ENCODE measurements at regions not wholly inside any gene's neighbourhood (a gene's known extent, or its start where the extent isn't known, plus 50 kb on each side); places are given as distances from the start of the nearest gene placed in this dataset.
"Not testable (repeated sequence)": the region's sequence is repeated elsewhere in the genome, so short reads cannot be mapped to it uniquely, and the experiment has no call there.

DNA sequence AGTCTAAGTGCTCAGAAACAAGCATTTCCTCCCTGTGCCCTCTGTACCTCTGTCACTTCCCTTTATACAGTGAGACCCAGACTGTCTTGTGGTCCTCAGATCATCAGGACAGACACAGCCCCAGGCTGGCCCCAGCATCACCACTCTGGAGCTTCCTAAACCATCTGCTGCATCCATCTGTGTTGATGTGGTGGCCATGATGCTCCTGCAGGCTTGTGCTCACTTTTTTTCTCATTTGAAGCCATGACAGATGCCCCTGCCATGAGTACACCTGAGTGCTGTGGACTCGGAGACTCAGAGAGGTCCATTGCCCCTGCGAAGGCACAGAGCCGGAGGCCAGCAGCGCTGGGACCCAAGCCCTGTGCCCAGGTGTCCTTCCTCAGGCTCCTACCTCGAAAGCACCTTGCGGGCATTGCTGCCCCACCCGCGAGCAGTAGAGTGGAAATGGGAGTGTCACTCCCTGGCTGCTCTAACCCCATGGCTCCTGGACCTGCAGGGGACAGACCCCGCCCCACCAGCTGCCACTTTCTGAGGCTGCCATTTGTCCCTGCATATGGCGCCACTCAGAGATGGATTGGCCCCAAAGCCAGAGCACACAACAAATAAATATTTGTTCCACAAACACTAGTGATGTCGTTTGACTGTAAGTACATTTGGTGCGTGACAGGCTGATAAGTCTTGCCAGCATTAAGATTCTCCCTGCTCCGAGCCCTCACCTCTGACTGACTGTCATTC lies 593.5 kb downstream of the TBC1D22A start:
- H3K4me3 ChIP-seq (ENCODE audit: low read length), result no peak overlapping the region
- H3K4me1 ChIP-seq (ENCODE audit: insufficient read depth, low read length), result no peaks in the 10 kb centered on the region

DNA sequence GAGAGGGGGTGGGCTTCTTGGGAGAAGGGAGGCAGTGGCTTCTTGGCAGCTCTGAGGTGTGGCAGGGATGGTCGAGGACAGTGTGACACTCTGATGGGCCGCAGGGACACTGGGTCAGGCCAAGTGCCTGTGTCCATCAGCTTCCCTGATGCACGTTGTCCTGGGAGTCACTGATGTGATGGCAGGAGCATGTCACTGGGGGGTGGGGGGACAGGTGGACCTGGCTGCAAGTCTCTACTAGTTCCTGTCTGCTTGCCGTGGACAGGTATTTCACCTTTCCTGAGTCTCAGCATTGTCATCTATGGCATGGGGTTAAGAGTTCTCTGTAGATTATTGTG lies 592.9 kb downstream of the TBC1D22A start:
- H3K4me3 ChIP-seq (ENCODE audit: low read length), result no peak overlapping the region
- H3K27me3 ChIP-seq (ENCODE audit: insufficient read depth, low read length), result no peaks in the 10 kb centered on the region
- no peaks in the 10 kb centered on the region for H3K4me1 ChIP-seq (ENCODE audit: insufficient read depth, low read length)
- H3K9me3 ChIP-seq (ENCODE audit: low read depth, low read length), result no peaks in the 10 kb centered on the region

More for the DNA sequence above, 593.5 kb downstream of the TBC1D22A start:
- Histone ChIP-seq H3K27me3 (ENCODE audit: insufficient read depth, low read length) (no peaks in the 10 kb centered on the region), H3K9me3 (ENCODE audit: low read depth, low read length) (no peaks in the 10 kb centered on the region)

DNA sequence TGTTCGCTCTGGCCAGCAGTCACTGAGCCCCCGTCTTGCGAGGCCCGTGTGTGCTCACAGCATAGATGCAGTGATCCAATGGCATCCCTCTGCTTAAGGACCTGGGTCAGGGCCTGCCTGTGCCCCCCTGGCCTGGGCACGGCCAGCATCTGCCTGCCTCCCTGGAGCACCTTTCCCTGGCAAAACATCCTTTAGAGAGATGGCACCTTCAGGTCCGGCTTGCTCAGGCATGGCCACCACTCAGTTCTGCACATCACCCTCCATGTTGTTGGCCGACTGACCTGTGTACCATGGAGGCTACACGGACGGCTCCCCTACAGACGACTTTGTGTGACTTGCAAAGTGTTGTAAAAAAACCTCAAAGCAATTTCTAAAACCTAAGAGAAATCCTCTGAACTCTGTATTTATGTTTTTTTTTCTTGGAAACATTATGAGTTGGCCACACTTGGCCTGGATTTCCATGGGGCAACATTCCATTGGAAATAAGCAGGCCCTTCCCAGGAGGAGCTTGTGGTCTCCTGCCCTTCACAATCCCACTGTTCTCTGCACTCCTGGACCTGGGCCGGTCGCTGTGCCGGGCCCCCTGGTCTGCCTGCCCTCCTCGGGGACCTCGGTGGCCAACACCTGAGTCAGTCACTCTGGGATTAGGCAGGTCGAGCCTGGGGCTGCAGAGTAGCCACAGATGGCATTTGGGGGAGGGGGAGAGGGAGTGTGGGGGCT lies 592.4 kb downstream of the TBC1D22A start:
- H3K9me3 ChIP-seq (ENCODE audit: low read depth, low read length), result no peaks in the 10 kb centered on the region
- no peak overlapping the region for H3K4me3 ChIP-seq (ENCODE audit: low read length)
- no peaks in the 10 kb centered on the region for H3K4me1 ChIP-seq (ENCODE audit: insufficient read depth, low read length)
- no peaks in the 10 kb centered on the region for H3K27me3 ChIP-seq (ENCODE audit: insufficient read depth, low read length)

DNA sequence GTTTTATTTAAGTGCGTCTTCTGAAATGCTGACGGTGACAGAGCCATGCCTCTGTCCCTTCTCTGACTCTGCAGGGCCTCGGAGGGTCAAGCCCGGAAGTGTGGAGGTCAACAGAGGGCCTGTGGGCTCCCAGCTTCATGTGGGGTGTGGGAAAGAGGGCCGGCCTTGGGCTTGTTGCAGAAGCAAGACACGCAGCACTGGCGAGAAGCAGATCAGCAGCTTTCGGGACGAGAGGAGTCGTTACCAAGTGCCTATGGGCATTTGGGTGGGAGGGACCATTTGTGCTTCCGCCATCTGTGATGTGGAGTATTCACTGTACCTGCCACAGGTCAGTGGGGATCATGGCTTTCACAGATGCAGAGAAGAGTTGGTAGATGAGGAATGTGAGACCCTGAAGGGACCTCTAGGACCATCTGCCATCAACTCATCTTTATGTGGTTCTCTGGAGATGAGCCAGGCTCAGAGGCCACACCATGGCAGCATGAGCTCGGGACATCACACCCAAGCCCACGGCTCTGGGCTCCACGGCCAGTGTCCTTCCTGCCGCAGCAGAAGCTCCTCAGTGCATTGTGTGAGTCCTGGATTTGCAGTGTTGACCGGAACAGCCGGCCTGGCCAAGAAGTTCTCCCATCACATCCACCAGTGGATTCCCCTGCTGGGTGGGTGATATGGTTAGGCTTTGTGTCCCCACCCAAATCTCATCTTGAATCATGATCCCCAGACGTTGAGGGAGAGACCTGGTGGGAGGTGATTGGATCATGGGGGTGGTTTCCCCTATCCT lies 590.7 kb downstream of the TBC1D22A start:
- no peaks in the 10 kb centered on the region for H3K9me3 ChIP-seq (ENCODE audit: low read depth, low read length)
- no peaks in the 10 kb centered on the region for H3K27me3 ChIP-seq (ENCODE audit: insufficient read depth, low read length)
- no peak overlapping the region for H3K4me3 ChIP-seq (ENCODE audit: low read length)
- no peaks in the 10 kb centered on the region for H3K4me1 ChIP-seq (ENCODE audit: insufficient read depth, low read length)

DNA sequence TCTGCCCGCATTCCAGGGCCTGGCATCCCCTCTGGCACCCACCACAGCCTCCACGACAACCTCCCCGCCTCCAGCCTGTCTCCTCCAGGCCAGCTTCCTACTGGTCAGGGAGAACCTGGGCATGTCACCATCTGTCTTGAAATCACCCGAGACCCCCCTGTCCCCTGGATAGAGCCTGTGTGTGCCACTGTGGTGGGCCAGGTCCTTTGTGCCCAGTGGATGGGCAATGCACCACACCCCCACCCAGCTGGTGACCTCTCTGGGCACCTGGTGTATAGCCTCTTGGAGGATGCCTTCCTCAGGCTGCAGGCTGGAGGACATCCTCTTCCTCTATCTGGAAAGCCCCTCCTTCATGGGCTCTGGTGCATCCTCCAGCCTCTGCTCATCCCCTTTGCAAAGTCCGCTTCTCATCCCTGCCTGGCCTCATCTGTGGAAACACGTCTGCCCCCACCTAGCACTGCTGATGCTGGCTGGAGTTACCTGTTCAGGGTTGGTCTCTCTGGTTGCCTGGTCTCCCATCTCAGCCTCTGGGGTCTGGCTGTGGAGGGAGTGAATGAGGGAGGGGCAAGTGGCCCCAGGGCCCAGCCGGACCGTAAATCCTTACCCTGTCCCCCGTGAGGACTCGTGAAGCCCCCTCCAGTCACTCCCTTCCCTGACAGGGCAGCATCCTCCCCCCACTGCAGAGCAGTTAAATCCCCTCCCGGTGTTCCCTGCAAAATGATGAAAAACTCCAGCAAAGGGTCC lies 589.6 kb downstream of the TBC1D22A start:
- no peaks in the 10 kb centered on the region for H3K27me3 ChIP-seq (ENCODE audit: insufficient read depth, low read length)
- H3K9me3 ChIP-seq (ENCODE audit: low read depth, low read length), result no peaks in the 10 kb centered on the region
- H3K4me1 ChIP-seq (ENCODE audit: insufficient read depth, low read length), result no peaks in the 10 kb centered on the region
- no peak overlapping the region for H3K4me3 ChIP-seq (ENCODE audit: low read length)

DNA sequence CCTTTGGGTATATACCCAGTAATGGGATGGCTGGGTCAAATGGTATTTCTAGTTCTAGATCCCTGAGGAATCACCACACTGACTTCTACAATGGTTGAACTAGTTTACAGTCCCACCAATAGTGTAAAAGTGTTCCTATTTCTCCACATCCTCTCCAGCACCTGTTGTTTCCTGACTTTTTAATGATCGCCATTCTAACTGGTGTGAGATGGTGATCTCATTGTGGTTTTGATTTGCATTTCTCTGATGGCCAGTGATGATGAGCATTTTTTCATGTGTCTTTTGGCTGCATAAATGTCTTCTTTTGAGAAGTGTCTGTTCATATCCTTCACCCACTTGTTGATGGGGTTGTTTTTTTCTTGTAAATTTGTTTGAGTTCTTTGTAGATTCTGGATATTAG lies 583.8 kb downstream of the TBC1D22A start:
- not testable (repeated sequence) for H3K4me1 ChIP-seq (ENCODE audit: insufficient read depth, low read length); H3K27me3 ChIP-seq (ENCODE audit: insufficient read depth, low read length); H3K4me3 ChIP-seq (ENCODE audit: low read length); H3K9me3 ChIP-seq (ENCODE audit: low read depth, low read length)

DNA sequence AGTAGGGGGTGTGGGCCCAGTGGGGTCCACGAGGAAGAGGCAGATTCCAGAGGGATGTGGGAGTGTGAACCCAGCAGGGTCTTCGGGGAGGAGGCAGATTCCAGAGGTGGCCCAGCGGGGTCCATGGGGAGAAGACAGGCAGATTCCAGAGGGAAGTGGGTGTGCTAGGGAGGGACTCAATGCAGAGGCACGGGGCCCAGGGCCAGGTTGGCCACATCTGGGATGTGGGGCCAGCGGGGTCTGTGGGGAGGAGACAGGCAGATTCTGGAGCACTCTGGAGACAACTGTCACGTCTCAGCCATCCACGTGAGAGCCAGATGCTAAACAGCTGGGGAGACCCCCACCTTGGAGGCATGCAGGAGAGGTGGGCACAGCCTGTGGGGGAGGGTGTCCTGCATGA lies 582.6 kb downstream of the TBC1D22A start:
- no peaks in the 10 kb centered on the region for H3K9me3 ChIP-seq (ENCODE audit: low read depth, low read length)
- no peaks in the 10 kb centered on the region for H3K4me1 ChIP-seq (ENCODE audit: insufficient read depth, low read length)
- no peak overlapping the region for H3K4me3 ChIP-seq (ENCODE audit: low read length)
- H3K27me3 ChIP-seq (ENCODE audit: insufficient read depth, low read length), result no peaks in the 10 kb centered on the region

DNA sequence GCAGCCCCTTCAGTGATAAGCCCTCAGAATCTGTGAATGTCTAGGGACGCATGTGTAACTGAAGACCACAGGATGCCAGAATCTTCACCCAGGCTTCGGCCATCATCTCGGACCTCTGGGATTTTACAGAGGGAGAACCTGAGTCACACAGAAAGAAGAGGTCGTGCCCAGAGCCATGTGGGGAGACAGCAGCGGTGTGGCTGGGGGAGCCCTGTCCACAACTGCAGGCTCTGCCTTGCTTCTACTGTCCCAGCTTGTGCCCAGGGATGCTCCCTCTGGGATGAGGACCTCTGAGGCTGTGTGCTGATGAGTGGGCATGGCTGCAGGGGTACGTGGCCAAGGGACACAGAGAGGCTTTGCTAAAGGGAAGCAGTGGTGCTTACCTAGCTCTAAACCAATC lies 582.0 kb downstream of the TBC1D22A start:
- Histone ChIP-seq H3K4me3 (ENCODE audit: low read length) (no peak overlapping the region), H3K4me1 (ENCODE audit: insufficient read depth, low read length) (no peaks in the 10 kb centered on the region), H3K9me3 (ENCODE audit: low read depth, low read length) (no peaks in the 10 kb centered on the region), H3K27me3 (ENCODE audit: insufficient read depth, low read length) (no peaks in the 10 kb centered on the region)

DNA sequence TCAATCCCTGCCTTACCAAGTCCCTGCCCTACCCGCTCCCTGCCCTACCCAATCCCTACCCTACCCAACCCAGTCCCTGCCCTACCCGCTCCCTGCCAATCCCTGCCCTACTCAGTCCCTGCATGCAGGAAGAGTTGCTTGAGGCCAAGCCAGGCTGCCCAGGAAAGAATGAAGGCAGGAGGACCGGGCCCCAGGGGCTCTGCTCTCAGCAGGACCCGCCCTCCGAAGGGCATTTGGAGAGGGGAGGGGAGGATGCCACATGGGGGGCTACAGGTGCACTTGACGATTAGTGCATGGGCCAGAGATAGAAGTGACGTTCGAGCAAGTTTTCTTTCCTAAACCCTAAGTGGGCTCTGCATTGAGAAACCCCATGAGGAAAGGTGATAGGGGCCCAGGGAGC lies 581.2 kb downstream of the TBC1D22A start:
- H3K9me3 ChIP-seq (ENCODE audit: low read depth, low read length), result no peaks in the 10 kb centered on the region
- no peaks in the 10 kb centered on the region for H3K27me3 ChIP-seq (ENCODE audit: insufficient read depth, low read length)
- H3K4me3 ChIP-seq (ENCODE audit: low read length), result no peak overlapping the region
- H3K4me1 ChIP-seq (ENCODE audit: insufficient read depth, low read length), result no peaks in the 10 kb centered on the region

DNA sequence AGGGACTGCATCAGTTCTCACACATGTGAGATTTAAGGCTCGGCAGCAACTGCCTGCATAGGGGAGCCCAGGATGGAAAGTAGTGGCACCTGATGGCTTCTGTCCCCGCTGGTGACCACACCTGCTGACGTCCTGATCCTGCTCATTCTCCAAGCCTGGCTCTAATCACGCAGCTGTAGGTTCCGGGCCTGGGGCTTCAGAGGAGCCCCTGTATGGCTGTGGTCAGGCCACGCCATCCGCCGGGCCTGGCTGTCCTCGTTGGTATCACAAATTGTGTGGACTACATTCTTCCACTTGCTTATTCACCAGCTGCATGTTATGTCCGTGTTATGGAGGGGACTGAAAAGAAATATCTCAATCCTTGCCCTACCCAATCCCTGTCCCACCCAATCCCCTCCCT lies 580.0 kb downstream of the TBC1D22A start:
- Histone ChIP-seq H3K4me3 (ENCODE audit: low read length) (no peak overlapping the region), H3K9me3 (ENCODE audit: low read depth, low read length) (no peaks in the 10 kb centered on the region), H3K27me3 (ENCODE audit: insufficient read depth, low read length) (no peaks in the 10 kb centered on the region), H3K4me1 (ENCODE audit: insufficient read depth, low read length) (no peaks in the 10 kb centered on the region)

DNA sequence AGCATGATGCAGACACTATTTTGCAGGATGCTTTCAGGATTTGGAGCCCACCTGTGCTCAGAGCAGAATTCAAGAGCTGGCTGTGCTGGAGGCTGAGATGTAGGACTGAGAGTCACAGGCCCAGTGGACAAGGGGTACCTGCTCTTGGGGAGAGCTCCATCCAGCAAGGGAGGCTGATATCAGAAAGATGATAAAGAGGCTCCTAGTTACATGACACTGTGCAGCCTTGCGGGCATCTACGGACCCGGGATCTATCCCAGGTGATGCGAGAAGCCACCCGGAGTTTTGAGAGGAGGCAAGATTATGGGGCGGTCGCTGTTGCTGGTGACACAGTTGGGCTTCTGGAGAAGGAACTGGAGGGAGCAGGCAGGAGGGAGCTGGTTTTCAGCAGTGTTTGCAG lies 579.0 kb downstream of the TBC1D22A start:
- Histone ChIP-seq H3K4me1 (ENCODE audit: insufficient read depth, low read length) (no peaks in the 10 kb centered on the region), H3K9me3 (ENCODE audit: low read depth, low read length) (no peaks in the 10 kb centered on the region), H3K4me3 (ENCODE audit: low read length) (no peak overlapping the region), H3K27me3 (ENCODE audit: insufficient read depth, low read length) (no peaks in the 10 kb centered on the region)

DNA sequence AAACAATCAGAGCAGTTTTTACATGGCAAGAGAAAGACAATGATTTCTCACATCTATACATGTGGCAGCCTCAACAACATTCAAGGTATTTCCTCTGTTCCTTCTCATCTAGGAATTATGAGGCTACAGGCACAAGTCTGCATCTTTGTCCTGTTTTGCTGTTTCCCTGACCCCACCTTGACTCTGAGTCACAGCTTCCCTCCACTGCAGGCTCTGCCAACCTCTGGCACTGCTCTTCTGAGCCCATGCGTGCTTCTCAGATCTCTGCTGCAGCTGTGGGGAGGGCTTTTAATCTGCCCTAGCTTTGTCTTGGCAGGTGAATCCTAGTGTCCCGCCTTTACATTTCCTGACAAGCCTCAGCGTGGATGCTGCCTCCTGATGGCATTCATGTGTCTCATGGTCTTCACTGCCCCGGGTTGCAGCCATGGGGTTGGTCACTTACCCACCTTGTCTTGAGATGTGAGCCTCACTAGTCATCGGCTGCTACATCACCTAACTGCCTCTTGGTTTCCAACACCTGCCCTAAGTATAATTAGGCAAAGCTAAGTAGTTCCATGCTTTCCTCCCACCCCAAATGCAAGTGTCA lies 578.5 kb downstream of the TBC1D22A start:
- no peaks in the 10 kb centered on the region for H3K9me3 ChIP-seq (ENCODE audit: low read depth, low read length)
- no peaks in the 10 kb centered on the region for H3K27me3 ChIP-seq (ENCODE audit: insufficient read depth, low read length)
- H3K4me1 ChIP-seq (ENCODE audit: insufficient read depth, low read length), result no peaks in the 10 kb centered on the region
- H3K4me3 ChIP-seq (ENCODE audit: low read length), result no peak overlapping the region

DNA sequence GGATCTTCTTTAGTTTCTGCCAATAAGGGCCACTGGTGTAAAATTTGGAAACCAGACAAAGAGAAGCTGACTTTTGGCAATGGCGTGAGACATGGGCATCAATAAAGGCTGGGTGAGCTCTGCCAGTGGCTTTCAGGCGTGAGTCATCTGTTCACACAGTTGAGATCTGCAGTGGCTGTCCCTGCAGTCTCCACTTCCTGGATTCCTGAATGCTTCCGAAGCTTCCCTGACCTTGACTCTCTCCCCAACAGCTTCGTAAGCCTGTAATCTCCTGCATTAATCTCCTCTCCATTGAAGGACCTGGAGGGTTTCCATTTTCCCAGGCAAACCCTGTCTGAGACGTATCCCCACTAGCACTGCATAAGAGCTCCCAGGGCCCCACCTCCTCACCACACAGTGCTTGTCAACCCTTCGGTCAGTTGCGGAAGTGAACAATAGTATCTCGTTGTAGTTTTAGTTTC lies 574.7 kb downstream of the TBC1D22A start:
- Histone ChIP-seq H3K9me3 (ENCODE audit: low read depth, low read length) (no peaks in the 10 kb centered on the region), H3K4me1 (ENCODE audit: insufficient read depth, low read length) (no peaks in the 10 kb centered on the region), H3K27me3 (ENCODE audit: insufficient read depth, low read length) (no peaks in the 10 kb centered on the region), H3K4me3 (ENCODE audit: low read length) (no peak overlapping the region)

DNA sequence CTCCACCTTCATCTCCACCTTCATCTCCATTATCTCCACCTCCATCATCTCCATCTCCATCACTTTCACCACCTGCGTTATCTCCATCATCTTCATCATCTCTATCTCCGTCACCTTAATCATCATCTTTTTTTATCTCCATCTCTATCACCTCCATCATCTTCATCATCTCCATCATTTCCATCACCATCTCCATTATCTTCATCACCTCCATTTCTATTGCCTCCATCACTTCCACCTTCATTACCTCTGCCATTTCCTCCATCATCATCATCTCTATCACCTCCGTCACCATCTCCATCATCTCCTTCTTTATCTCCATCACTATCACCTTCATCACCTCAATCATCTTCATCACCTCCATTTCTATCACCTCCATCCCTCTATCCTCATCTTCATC lies 573.5 kb downstream of the TBC1D22A start:
- no peak overlapping the region for H3K4me3 ChIP-seq (ENCODE audit: low read length)
- H3K9me3 ChIP-seq (ENCODE audit: low read depth, low read length), result no peaks in the 10 kb centered on the region
- no peaks in the 10 kb centered on the region for H3K27me3 ChIP-seq (ENCODE audit: insufficient read depth, low read length)
- no peaks in the 10 kb centered on the region for H3K4me1 ChIP-seq (ENCODE audit: insufficient read depth, low read length)

Measured in mononuclear cell (primary cell).